ENCODE measurements at regions not wholly inside any gene's neighbourhood (a gene's known extent, or its start where the extent isn't known, plus 50 kb on each side); places are given as distances from the start of the nearest gene placed in this dataset.

DNA sequence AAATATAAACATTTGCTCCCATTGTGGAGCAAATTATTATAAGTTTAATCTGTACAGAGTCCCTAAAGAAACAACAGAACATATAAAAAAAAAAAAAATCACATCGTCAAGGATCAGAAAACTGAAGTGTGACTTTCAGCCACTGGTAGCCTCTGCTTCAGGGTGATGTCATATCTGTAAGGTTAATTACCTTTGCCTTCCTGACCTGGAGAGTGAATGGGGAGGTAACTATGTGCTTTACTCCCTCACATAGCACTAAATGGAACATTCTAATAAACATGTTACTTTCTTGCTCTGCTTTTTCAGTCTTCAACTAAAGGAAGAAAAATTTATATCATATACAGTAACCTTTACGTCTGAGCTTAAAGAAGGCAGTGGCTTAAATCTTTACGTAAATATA, 70.3 kb upstream of the TRPM3 start:
- WGBS, 2 donors, result 38 to 50% methylated on average over 3 of the region's 3 CpGs
- Histone ChIP-seq H3K27ac (no peak overlapping the region), H3K9me3 (no peaks in the 10 kb centered on the region), H3K27me3 (no peaks in the 10 kb centered on the region), H3K36me3 (ENCODE audit: low read depth, missing control alignments) (no peaks in the 10 kb centered on the region), H3K4me1 (no peaks in the 10 kb centered on the region), H3K4me3 (no peak overlapping the region)
- no peak for DNase-seq
- TF ChIP-seq CTCF (IDR thresholded peaks at IDR 0.05) (no peak), POLR2A (IDR thresholded peaks at IDR 0.05) (no peak)
- intact Hi-C loops (cut with DNase I; ENCODE audit: low total_unique reads), result no loop called here

- H3K27ac ChIP-seq, result no peak overlapping the region
- DNase-seq, result no peak
- TF ChIP-seq POLR2A (IDR thresholded peaks at IDR 0.05), result no peak
- no peak for TF ChIP-seq CTCF (IDR thresholded peaks at IDR 0.05)
- no peaks in the 10 kb centered on the region for H3K9me3 ChIP-seq
- H3K4me1 ChIP-seq, result no peaks in the 10 kb centered on the region
- no peak overlapping the region for H3K4me3 ChIP-seq
- no peaks in the 10 kb centered on the region for H3K27me3 ChIP-seq
- WGBS, 2 donors, result 32 to 35% methylated on average over 3 of the region's 3 CpGs
- intact Hi-C loops (cut with DNase I; ENCODE audit: low total_unique reads), result no loop called here
- H3K36me3 ChIP-seq (ENCODE audit: low read depth, missing control alignments), result no peaks in the 10 kb centered on the region
Measured at GRCh38 chr9:71183251-71183650, 61.8 kb upstream of the TRPM3 start.

DNA sequence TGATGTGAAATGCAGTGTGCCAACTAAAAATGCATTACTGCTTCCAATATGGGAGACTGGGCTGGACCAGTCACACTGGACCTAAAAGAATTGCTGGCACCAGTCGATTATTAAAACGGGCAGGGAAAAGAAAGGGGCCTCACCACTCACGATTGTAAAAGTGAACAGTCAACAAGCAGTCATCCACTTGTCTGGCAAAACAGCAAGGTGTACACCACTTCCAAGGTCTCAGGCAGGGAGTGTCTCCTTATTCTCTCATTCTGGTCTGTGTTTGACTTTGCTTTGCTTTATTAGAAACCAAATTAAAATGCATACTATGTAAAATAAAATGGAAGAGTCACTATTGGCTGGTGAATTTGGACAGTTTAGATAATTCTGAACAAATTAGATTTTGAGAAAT, 57.8 kb upstream of the TRPM3 start:
- H3K4me3 ChIP-seq, result no peak overlapping the region
- TF ChIP-seq POLR2A (IDR thresholded peaks at IDR 0.05) (no peak), CTCF (IDR thresholded peaks at IDR 0.05) (no peak)
- WGBS, 2 donors, result 77% methylated on average over 3 of the region's 3 CpGs
- no peaks in the 10 kb centered on the region for H3K9me3 ChIP-seq
- no peaks in the 10 kb centered on the region for H3K27me3 ChIP-seq
- H3K4me1 ChIP-seq, result no peaks in the 10 kb centered on the region
- intact Hi-C loops (cut with DNase I; ENCODE audit: low total_unique reads), result no loop called here
- no peaks in the 10 kb centered on the region for H3K36me3 ChIP-seq (ENCODE audit: low read depth, missing control alignments)
- no peak for DNase-seq
- no peak overlapping the region for H3K27ac ChIP-seq

DNA sequence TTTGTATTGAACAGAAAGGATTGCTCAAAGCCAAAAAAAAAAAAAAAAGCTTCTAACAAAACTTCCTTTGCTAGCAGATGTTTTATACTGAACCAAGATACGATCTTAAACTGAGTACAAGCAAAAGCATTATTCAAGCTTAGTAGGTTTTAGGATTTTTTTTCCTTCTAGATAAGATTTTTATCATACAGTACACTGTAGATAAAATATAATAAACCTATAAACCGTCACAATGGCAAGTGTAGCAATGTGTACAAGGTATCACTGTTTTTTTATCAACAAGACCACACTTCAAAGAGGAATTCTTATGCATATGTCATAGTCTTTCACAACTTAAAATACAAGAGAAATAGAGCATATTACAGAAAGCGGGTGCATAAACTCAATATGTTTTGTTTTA, 56.5 kb upstream of the TRPM3 start:
- 70 to 79% methylated on average over 3 of the region's 3 CpGs for WGBS, 2 donors
- H3K36me3 ChIP-seq (ENCODE audit: low read depth, missing control alignments), result no peaks in the 10 kb centered on the region

More for the DNA sequence above, 56.5 kb upstream of the TRPM3 start:
- H3K4me3 ChIP-seq, result no peak overlapping the region
- no peaks in the 10 kb centered on the region for H3K9me3 ChIP-seq
- intact Hi-C loops (cut with DNase I; ENCODE audit: low total_unique reads), result no loop called here
- TF ChIP-seq CTCF (IDR thresholded peaks at IDR 0.05) (no peak), POLR2A (IDR thresholded peaks at IDR 0.05) (no peak)
- H3K27me3 ChIP-seq, result no peaks in the 10 kb centered on the region
- no peak for DNase-seq
- H3K27ac ChIP-seq, result no peak overlapping the region
- no peaks in the 10 kb centered on the region for H3K4me1 ChIP-seq

Data from testis (tissue), 2 donors.